ENCODE measurements at regions not wholly inside any gene's neighbourhood (a gene's known extent, or its start where the extent isn't known, plus 50 kb on each side); places are given as distances from the start of the nearest gene placed in this dataset.

DNA sequence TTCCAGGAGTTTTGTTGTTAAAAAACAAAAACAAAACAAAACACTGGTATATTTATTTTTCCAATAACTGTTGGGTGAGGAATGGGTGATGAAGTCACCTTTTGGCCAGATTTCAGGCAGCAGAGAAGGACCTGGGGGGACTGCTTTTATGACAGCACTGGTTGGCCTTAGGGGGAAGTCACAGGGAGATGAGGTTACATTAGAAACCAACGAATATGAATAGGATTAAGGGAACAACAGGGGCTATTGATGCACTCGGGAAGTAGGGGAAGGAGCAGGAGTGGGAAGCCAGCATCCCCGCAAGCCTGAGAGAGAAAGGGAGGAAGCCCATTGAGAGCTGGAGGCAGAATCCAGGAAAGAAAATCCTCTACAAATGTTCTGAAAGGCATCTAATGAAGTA, 958.4 kb downstream of the TYW1 start:
- Histone ChIP-seq H2AFZ (ENCODE audit: low read length) (no peak overlapping the region), H3F3A (ENCODE audit: insufficient read depth, low read length) (no peaks in the 10 kb centered on the region), H3K9me3 (replicated peaks; ENCODE audit: insufficient read depth, low read length) (no peaks in the 10 kb centered on the region), H3K36me3 (replicated peaks; ENCODE audit: insufficient read depth, low read length) (no peaks in the 10 kb centered on the region), H3K4me3 (ENCODE audit: low read length) (no peak overlapping the region), H3K9me2 (replicated peaks; ENCODE audit: insufficient read depth, low read length) (no peaks in the 10 kb centered on the region), H3K27ac (ENCODE audit: low read length) (no peak overlapping the region), H3K4me2 (ENCODE audit: low read depth, low read length) (no peak overlapping the region), H3K79me2 (ENCODE audit: low read length) (no peaks in the 10 kb centered on the region), H4K20me1 (ENCODE audit: insufficient read depth, low read length) (no peaks in the 10 kb centered on the region), H3K4me1 (ENCODE audit: low read length) (no peaks in the 10 kb centered on the region), H3K27me3 (replicated peaks; ENCODE audit: insufficient read depth, low read length) (no peaks in the 10 kb centered on the region), H3K9ac (ENCODE audit: low read length) (no peak overlapping the region)
- DNase-seq: no peak
- no peak for TF ChIP-seq EZH2phosphoT487 (IDR thresholded peaks at IDR 0.05; ENCODE audit: low read length)
- TF ChIP-seq EZH2 (optimal IDR thresholded peaks at IDR 0.05; ENCODE audit: low read depth, low read length): no peak
- TF ChIP-seq, protein P1, sequence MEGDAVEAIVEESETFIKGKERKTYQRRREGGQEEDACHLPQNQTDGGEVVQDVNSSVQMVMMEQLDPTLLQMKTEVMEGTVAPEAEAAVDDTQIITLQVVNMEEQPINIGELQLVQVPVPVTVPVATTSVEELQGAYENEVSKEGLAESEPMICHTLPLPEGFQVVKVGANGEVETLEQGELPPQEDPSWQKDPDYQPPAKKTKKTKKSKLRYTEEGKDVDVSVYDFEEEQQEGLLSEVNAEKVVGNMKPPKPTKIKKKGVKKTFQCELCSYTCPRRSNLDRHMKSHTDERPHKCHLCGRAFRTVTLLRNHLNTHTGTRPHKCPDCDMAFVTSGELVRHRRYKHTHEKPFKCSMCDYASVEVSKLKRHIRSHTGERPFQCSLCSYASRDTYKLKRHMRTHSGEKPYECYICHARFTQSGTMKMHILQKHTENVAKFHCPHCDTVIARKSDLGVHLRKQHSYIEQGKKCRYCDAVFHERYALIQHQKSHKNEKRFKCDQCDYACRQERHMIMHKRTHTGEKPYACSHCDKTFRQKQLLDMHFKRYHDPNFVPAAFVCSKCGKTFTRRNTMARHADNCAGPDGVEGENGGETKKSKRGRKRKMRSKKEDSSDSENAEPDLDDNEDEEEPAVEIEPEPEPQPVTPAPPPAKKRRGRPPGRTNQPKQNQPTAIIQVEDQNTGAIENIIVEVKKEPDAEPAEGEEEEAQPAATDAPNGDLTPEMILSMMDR (IDR thresholded peaks at IDR 0.05; ENCODE audit: low read length): no peak

- Histone ChIP-seq H3K4me1 (ENCODE audit: low read length) (no peaks in the 10 kb centered on the region), H3K4me3 (ENCODE audit: low read length) (no peak overlapping the region), H3K27me3 (replicated peaks; ENCODE audit: insufficient read depth, low read length) (no peaks in the 10 kb centered on the region), H3K9me2 (replicated peaks; ENCODE audit: insufficient read depth, low read length) (no peaks in the 10 kb centered on the region), H3K27ac (ENCODE audit: low read length) (no peak overlapping the region), H2AFZ (ENCODE audit: low read length) (no peak overlapping the region), H3K9ac (ENCODE audit: low read length) (no peak overlapping the region), H4K20me1 (ENCODE audit: insufficient read depth, low read length) (no peaks in the 10 kb centered on the region), H3K36me3 (replicated peaks; ENCODE audit: insufficient read depth, low read length) (no peaks in the 10 kb centered on the region), H3K4me2 (ENCODE audit: low read depth, low read length) (no peak overlapping the region), H3K9me3 (replicated peaks; ENCODE audit: insufficient read depth, low read length) (no peaks in the 10 kb centered on the region), H3K79me2 (ENCODE audit: low read length) (no peaks in the 10 kb centered on the region), H3F3A (ENCODE audit: insufficient read depth, low read length) (no peaks in the 10 kb centered on the region)
- TF ChIP-seq, protein P1 (IDR thresholded peaks at IDR 0.05; ENCODE audit: low read length): no peak
- TF ChIP-seq EZH2phosphoT487 (IDR thresholded peaks at IDR 0.05; ENCODE audit: low read length): no peak
- TF ChIP-seq EZH2 (optimal IDR thresholded peaks at IDR 0.05; ENCODE audit: low read depth, low read length): no peak
- no peak for DNase-seq
Measured at GRCh38 chr7:67962863-67963262, 966.2 kb downstream of the TYW1 start.

- H3K4me1 ChIP-seq (ENCODE audit: low read length): no peaks in the 10 kb centered on the region
- H3K79me2 ChIP-seq (ENCODE audit: low read length): no peaks in the 10 kb centered on the region
- no peak overlapping the region for H3K4me2 ChIP-seq (ENCODE audit: low read depth, low read length)
- H2AFZ ChIP-seq (ENCODE audit: low read length): no peak overlapping the region
- H3K9me3 ChIP-seq (replicated peaks; ENCODE audit: insufficient read depth, low read length): no peaks in the 10 kb centered on the region
- no peaks in the 10 kb centered on the region for H3K36me3 ChIP-seq (replicated peaks; ENCODE audit: insufficient read depth, low read length)
- H4K20me1 ChIP-seq (ENCODE audit: insufficient read depth, low read length): no peaks in the 10 kb centered on the region
- no peaks in the 10 kb centered on the region for H3F3A ChIP-seq (ENCODE audit: insufficient read depth, low read length)
- H3K9me2 ChIP-seq (replicated peaks; ENCODE audit: insufficient read depth, low read length): no peaks in the 10 kb centered on the region
- DNase-seq: no peak
- H3K27ac ChIP-seq (ENCODE audit: low read length): no peak overlapping the region
- H3K9ac ChIP-seq (ENCODE audit: low read length): no peak overlapping the region
- no peak overlapping the region for H3K4me3 ChIP-seq (ENCODE audit: low read length)
- TF ChIP-seq, protein P1 (IDR thresholded peaks at IDR 0.05; ENCODE audit: low read length): no peak
- TF ChIP-seq EZH2 (optimal IDR thresholded peaks at IDR 0.05; ENCODE audit: low read depth, low read length): no peak
- no peak for TF ChIP-seq EZH2phosphoT487 (IDR thresholded peaks at IDR 0.05; ENCODE audit: low read length)
- no peaks in the 10 kb centered on the region for H3K27me3 ChIP-seq (replicated peaks; ENCODE audit: insufficient read depth, low read length)
Measured at GRCh38 chr7:67976490-67976889, 979.9 kb downstream of the TYW1 start.
